ENCODE measurements at regions not wholly inside any gene's neighbourhood (a gene's known extent, or its start where the extent isn't known, plus 50 kb on each side); places are given as distances from the start of the nearest gene placed in this dataset.

DNA sequence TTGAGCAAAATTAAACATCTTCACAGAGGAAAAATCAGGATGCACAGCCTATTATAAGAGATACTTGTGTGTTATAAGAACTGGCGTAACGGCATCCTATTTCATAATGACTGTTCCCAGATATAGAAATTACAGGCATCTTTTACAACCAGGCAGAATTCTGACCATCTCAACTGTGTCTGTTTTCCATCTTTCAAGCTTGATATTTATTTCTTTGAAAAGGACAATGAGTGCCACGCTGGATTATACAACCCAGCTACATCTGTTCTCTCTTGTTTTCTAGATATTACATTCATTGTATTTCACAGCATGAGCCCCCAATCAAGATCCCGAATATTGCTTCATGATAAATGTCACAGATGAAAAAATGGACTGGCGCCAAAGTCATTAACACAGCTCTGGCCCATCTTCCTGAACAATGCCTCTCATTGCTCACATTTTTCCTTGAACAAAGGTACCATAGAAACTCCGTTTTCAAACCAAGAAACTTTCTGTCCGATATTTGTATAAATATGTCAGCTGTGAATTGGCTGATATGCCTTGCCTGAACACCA lies 420.6 kb downstream of the TBL1XR1 start (continued):
- TF ChIP-seq, protein P1, sequence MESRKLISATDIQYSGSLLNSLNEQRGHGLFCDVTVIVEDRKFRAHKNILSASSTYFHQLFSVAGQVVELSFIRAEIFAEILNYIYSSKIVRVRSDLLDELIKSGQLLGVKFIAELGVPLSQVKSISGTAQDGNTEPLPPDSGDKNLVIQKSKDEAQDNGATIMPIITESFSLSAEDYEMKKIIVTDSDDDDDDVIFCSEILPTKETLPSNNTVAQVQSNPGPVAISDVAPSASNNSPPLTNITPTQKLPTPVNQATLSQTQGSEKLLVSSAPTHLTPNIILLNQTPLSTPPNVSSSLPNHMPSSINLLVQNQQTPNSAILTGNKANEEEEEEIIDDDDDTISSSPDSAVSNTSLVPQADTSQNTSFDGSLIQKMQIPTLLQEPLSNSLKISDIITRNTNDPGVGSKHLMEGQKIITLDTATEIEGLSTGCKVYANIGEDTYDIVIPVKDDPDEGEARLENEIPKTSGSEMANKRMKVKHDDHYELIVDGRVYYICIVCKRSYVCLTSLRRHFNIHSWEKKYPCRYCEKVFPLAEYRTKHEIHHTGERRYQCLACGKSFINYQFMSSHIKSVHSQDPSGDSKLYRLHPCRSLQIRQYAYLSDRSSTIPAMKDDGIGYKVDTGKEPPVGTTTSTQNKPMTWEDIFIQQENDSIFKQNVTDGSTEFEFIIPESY (IDR thresholded peaks at IDR 0.05; ENCODE audit: borderline replicate concordance, low read depth): no peak
- TF ChIP-seq ELF1 (IDR thresholded peaks at IDR 0.05) (no peak), EZH2phosphoT487 (IDR thresholded peaks at IDR 0.05; ENCODE audit: borderline replicate concordance, low read depth) (no peak), TCF12 (IDR thresholded peaks at IDR 0.05) (no peak), FOXM1 (IDR thresholded peaks at IDR 0.05; ENCODE audit: low read depth) (no peak)
- TF ChIP-seq, protein P2, sequence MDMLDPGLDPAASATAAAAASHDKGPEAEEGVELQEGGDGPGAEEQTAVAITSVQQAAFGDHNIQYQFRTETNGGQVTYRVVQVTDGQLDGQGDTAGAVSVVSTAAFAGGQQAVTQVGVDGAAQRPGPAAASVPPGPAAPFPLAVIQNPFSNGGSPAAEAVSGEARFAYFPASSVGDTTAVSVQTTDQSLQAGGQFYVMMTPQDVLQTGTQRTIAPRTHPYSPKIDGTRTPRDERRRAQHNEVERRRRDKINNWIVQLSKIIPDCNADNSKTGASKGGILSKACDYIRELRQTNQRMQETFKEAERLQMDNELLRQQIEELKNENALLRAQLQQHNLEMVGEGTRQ (IDR thresholded peaks at IDR 0.05; ENCODE audit: borderline replicate concordance, low read depth, low read length): no peak

DNA sequence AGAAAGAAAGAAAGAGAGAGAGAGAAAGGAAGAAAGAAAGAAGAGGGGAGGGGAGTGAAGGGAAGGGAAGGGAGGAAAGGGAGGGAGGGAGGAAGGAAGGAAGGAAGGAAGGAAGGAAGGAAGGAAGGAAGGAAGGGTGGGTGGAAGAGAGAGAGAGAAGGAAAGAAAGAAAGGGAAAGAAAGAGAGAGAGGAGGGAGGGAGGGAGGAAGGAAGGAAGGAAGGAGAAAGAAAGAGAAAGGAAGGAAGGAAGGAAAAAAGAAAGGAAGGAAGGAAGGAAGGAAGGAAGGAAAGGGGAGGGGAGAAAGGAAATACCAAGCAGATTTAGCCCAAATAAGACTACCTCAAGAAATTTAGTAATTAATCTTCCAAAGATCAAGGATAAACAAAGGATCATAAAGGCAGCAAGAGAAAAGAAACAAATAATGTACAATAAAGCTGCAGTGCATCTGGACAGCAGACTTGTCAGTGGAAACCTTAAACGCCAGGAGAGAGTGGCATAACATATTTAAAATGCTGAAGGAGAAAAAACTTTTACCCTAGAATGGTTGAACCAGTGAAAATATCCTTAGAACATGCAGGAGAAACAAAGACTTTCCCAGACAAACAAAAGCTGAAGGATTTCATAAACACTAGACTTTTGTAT lies 427.6 kb downstream of the TBL1XR1 start:
- POLR2A ChIA-PET: no interaction called here

More for the DNA sequence above, 427.6 kb downstream of the TBL1XR1 start:
- no peak for TF ChIP-seq RAD21 (IDR thresholded peaks at IDR 0.05; ENCODE audit: low read length)
- no peak for TF ChIP-seq EZH2phosphoT487 (IDR thresholded peaks at IDR 0.05; ENCODE audit: borderline replicate concordance, low read depth)
- TF ChIP-seq SIN3A (IDR thresholded peaks at IDR 0.05; ENCODE audit: borderline replicate concordance, low read depth, low read length): no peak
- no peak for TF ChIP-seq NFIC (IDR thresholded peaks at IDR 0.05; ENCODE audit: borderline replicate concordance)
- no peak for TF ChIP-seq JUND (IDR thresholded peaks at IDR 0.05)
- TF ChIP-seq, protein P3, sequence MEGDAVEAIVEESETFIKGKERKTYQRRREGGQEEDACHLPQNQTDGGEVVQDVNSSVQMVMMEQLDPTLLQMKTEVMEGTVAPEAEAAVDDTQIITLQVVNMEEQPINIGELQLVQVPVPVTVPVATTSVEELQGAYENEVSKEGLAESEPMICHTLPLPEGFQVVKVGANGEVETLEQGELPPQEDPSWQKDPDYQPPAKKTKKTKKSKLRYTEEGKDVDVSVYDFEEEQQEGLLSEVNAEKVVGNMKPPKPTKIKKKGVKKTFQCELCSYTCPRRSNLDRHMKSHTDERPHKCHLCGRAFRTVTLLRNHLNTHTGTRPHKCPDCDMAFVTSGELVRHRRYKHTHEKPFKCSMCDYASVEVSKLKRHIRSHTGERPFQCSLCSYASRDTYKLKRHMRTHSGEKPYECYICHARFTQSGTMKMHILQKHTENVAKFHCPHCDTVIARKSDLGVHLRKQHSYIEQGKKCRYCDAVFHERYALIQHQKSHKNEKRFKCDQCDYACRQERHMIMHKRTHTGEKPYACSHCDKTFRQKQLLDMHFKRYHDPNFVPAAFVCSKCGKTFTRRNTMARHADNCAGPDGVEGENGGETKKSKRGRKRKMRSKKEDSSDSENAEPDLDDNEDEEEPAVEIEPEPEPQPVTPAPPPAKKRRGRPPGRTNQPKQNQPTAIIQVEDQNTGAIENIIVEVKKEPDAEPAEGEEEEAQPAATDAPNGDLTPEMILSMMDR (IDR thresholded peaks at IDR 0.05): no peak
- TF ChIP-seq, protein P4, sequence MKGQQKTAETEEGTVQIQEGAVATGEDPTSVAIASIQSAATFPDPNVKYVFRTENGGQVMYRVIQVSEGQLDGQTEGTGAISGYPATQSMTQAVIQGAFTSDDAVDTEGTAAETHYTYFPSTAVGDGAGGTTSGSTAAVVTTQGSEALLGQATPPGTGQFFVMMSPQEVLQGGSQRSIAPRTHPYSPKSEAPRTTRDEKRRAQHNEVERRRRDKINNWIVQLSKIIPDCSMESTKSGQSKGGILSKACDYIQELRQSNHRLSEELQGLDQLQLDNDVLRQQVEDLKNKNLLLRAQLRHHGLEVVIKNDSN (IDR thresholded peaks at IDR 0.05; ENCODE audit: borderline replicate concordance, low read depth): no peak
- no peak for TF ChIP-seq EP300 (IDR thresholded peaks at IDR 0.05; ENCODE audit: borderline replicate concordance in 1 of 2, low read depth in 1 of 2, low read length in 1 of 2)
- TF ChIP-seq RFX5 (IDR thresholded peaks at IDR 0.05; ENCODE audit: low read length): no peak
- no peak for TF ChIP-seq GATA2 (CRISPR knock-in tag; IDR thresholded peaks at IDR 0.05)
- TF ChIP-seq TAF1 (IDR thresholded peaks at IDR 0.05; ENCODE audit: borderline replicate concordance, low read depth, low read length): no peak
- no peak for TF ChIP-seq YY1 (IDR thresholded peaks at IDR 0.05; ENCODE audit: low read depth)
- TF ChIP-seq, protein P5, sequence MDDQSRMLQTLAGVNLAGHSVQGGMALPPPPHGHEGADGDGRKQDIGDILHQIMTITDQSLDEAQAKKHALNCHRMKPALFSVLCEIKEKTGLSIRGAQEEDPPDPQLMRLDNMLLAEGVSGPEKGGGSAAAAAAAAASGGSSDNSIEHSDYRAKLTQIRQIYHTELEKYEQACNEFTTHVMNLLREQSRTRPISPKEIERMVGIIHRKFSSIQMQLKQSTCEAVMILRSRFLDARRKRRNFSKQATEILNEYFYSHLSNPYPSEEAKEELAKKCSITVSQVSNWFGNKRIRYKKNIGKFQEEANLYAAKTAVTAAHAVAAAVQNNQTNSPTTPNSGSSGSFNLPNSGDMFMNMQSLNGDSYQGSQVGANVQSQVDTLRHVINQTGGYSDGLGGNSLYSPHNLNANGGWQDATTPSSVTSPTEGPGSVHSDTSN (IDR thresholded peaks at IDR 0.05): no peak
- TF ChIP-seq FOXM1 (IDR thresholded peaks at IDR 0.05; ENCODE audit: low read depth): no peak
- no peak for TF ChIP-seq ELF1 (IDR thresholded peaks at IDR 0.05)
- TF ChIP-seq, protein P2 (IDR thresholded peaks at IDR 0.05; ENCODE audit: borderline replicate concordance, low read depth, low read length): no peak
- no peak for TF ChIP-seq NRF1 (IDR thresholded peaks at IDR 0.05; ENCODE audit: low read depth, low read length)
- Histone ChIP-seq H3K9me2 (no peaks in the 10 kb centered on the region), H4K20me1 (ENCODE audit: insufficient read depth) (no peaks in the 10 kb centered on the region), H3K4me2 (no peak overlapping the region), H3K36me3 (replicated peaks in 1 of 2; ENCODE audit: control insufficient read depth in 1 of 2, insufficient read depth in 2 of 2, low read length in 1 of 2) (no peaks in the 10 kb centered on the region), H3K4me1 (ENCODE audit: control insufficient read depth in 1 of 2, insufficient read depth in 2 of 2, low read depth in 1 of 2, low read length in 1 of 2) (no peaks in the 10 kb centered on the region), H3K9me3 (no peaks in the 10 kb centered on the region), H2AFZ (ENCODE audit: low read depth) (no peak overlapping the region), H3K27ac (ENCODE audit: low read depth in 2 of 2, low read length in 1 of 2) (no peak overlapping the region), H3K4me3 (ENCODE audit: low read depth in 2 of 2, low read length in 1 of 2) (no peak overlapping the region), H3F3A (replicated peaks; ENCODE audit: insufficient read depth) (no peaks in the 10 kb centered on the region), H3K79me2 (ENCODE audit: insufficient read depth) (no peaks in the 10 kb centered on the region), H3K9ac (no peak overlapping the region), H3K27me3 (ENCODE audit: insufficient read depth) (no peaks in the 10 kb centered on the region)
- WGBS (ENCODE audit: low lambda C conversion rate): 17% methylated on average over 1 of the region's 1 CpG
- CTCF ChIA-PET: no interaction called here
- no peak for DNase-seq

Data from SK-N-SH (cell line).